Hepatocyte (in vitro differentiated cells): ENCODE measurements at regions not wholly inside any gene's neighbourhood (a gene's known extent, or its start where the extent isn't known, plus 50 kb on each side); places are given as distances from the start of the nearest gene placed in this dataset.

ENCODE experiments used
- CTCF ChIP-seq: fragments of 200-600 bp; sonication (generic); IDR thresholded peaks from 2 replicates; pipeline ENCODE4 v1.5.1; 2016; ENCODE audit warnings: antibody characterized with exemption, mild to moderate bottlenecking; ENCODE audit not compliant: poor library complexity
- EZH2 ChIP-seq: fragments of 200-600 bp; sonication (generic); IDR thresholded peaks from 2 replicates; pipeline ENCODE4 v1.6.1; 2016; ENCODE audit warnings: antibody characterized with exemption, mild to moderate bottlenecking, borderline replicate concordance

- TF ChIP-seq CTCF = no peak
- no peak for TF ChIP-seq EZH2
Measured at GRCh38 chr5:126074538-126074937, 348.7 kb upstream of the GRAMD2B start.
